Stimulated activated CD8-positive, alpha-beta memory T cell treated with anti-CD3 and anti-CD28 coated beads, Interleukin-2, amount 100 ng/mL, for 48 hours (primary cell): ENCODE measurements at regions not wholly inside any gene's neighbourhood (a gene's known extent, or its start where the extent isn't known, plus 50 kb on each side); places are given as distances from the start of the nearest gene placed in this dataset.
A peak's percentile ranks its signal among the peaks of the same experiment; 100 is the strongest.

Experiments used
- DNase-seq, 2 donors: peaks; one replicate each; pipeline ENCODE4 v3.0.0-alpha.2; 2020; ENCODE audit warnings: low read depth in 2 of 2

DNA sequence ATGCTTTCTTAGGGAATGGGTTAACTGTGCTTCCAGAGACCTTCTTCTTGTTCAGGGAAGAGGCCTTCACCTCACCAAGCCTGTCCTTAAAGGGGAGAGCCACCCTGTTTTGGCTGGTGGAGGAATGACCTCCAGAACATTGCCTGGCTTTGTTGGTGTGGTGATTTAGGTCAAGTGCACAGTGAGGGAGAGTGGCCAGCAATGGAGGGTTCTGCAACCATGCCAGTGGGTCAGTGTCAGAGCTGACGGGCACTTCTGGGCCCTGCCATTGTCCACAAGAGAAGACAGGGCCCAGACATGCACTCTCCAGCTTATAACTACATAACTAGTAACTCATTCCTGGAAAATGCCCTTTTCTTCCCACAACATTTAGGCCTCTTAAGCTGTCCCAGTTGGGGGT is 238.5 kb upstream of the AKR1E2 start:
- no peak for DNase-seq

DNA sequence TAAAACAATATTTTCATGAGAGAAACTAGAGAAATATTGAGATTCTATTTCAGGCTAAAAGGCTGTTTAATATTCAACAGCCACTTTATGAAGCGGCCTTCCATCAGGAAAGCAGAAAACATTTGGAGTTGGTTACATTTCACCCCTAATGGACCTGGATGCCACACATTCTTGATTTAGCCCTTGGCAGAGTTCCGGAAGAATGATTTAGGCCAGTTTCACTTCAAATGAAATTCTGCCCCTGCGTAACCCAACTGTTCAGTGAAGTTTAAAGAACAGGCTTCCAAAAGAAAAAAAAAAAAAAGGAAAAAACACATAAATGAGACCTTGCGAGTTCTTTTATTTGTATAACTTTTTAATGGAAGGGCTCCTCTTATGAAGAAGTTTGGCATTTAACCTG is 239.2 kb upstream of the AKR1E2 start:
- no peak for DNase-seq

DNA sequence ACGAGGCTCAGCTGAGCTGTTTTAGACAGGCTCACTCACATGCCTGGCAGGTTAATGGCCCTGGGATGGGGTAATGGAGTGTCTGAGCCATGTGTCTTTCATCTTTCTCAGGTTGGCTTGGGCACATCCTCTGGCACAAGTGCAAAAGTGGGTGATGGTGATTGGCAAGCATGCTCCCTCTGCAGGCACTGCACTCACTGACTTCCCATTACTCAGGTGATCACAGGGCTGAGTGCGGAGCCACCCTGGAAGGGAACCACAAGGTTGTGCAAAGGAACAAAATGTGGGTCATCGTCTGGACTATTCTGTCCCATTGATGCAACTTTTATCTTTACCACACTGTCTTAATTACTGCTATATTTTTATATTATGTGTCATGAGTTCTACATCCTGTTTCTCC is 244.1 kb upstream of the AKR1E2 start:
- DNase-seq = no peak

DNA sequence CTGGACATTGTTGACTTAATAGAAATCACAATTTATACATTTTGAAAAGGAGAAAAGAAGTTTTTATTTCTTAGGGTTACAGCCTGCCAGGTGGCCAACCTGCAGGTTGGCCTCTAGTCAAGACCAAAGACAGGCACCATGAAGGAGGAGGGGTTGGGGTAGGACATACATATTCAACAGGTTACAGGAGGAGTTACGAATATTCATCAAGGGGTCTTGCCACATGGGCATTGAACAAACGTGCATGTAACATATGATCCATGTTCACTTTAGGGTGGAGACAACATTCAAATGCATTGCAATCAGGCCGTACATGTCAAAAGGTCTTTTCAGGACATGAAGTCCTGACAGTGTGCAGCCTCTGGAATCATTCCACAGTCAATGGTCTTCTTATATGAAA is 246.2 kb upstream of the AKR1E2 start:
- no peak for DNase-seq

DNA sequence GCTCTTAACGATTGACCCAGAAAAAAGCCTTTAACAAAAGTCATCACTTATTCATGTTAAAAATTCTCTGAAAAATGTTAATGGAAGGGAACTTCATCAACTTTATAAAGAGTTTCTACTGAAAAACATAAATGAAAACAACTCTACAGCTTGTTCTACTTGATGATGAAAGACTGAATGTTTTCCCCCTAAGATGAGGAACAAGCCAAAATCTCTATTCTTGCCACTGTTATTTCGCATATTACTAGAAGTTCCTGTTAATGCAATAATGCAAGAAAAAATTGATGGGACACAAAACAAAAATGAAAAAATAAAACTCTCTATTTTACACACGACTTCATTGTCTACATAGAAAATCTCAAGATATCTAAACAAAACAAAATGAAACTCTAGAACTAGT is 249.8 kb upstream of the AKR1E2 start:
- no peak for DNase-seq

DNA sequence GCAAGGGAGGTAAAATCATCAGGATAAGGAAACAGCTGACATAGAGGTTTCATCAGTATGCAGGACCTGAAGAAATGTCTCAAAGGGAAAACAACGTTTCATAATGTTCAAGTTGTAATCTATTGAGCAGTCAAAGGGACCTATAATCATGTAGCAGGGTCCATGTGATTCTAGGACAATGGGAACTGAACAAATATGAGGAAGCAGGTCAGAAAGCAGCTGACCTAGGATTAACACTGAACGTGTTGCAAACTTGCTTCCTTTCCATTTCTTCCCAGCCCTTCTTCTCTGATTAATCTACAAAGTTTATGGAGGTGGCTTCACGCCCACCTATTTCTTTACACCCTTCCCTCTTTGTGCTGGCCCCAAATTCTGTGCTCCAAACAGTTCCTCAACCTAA is 256.9 kb upstream of the AKR1E2 start:
- DNase-seq = no peak

DNA sequence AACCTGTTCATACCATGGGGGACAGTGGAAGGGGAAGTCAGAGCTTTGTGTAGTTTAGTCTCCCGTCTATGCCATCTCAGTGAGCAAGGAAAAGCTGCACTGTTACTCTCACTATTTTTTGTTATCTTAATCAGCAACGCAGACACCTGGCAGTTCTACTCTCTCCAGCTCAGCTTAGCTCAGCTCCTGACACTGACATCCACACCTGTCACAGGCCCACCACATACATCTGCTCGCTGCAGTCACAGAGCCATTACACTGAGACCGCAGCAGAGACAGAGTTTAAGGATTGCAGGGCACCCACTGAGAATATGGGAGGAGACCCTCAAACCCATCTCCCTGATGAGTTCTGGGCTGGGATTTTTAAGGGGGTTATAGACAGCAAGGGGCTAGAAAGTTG is 257.3 kb upstream of the AKR1E2 start:
- DNase-seq = no peak

DNA sequence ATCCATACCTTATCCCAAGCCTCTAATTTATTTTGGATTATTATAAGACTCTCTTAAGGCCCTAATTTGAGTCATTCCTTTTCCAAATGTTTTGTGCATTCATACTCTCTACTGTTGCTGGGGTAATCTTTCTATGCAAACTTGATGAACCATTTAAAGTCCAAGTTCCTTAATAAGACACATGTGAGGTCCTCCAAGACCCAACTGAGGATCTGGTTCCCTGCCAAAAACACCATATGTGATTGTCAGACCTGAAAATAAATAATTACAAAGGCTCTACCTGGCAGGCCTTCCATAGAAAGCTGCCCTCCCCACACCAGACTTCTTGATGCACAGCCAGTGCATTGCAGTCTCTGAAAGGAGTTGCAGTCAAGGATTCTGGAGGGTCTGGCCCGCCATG is 257.9 kb upstream of the AKR1E2 start:
- no peak for DNase-seq

DNA sequence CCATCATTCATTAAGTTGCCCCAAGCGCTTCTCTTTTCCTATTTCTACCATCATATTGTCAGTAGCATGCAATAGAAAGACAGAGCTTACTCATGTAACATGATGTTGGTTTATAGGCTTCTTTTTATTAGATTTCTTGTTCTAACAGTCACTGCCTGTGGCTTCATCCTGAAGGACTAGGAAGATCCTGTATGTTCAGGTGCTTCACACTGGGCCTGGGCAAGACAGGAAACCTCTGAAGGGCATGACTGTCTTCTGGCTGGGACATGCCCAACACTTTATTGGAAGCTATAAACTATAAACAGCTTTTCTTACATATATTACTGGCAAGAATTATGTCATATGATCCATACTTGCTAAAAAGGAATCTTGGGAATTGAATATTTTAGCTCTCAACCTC is 258.4 kb upstream of the AKR1E2 start:
- no peak for DNase-seq

DNA sequence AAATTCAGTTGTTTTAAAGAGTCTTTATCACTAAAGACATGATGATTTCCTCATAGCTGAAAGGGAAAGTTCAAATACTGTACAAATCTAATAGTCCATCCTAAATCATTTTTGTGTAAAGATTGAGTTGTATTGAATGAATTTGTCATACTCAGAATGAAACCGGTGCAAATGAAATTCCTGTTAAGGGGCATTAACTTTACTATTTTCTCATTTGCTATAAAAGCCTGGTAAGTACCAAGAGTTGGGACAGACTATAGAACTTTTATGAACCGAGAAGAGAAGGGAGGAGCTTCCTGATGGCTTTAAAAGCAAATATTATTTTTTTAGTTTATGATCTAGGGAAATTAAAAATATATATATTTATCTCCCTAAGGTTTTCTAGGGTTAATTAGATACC is 260.0 kb upstream of the AKR1E2 start:
- no peak for DNase-seq

DNA sequence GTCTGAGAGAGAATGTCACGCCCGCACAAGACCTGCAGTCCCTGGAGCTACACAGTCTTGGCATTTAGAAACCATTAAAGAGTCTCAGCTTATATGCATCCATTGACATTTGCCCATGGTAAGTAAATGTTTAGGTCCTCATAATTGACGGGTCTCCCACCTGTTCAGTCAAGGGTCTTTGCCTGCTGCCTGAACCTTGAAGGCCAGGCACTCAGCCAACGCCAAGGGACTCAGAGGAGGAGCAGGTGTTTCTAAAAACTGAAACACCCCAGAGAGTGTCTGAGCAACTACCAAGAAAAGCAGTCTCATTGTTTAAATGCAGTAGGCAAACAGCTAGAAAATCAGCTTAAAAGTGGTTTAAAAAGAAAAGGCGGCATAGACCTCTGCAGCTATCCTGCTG is 264.7 kb upstream of the AKR1E2 start:
- no peak for DNase-seq

DNA sequence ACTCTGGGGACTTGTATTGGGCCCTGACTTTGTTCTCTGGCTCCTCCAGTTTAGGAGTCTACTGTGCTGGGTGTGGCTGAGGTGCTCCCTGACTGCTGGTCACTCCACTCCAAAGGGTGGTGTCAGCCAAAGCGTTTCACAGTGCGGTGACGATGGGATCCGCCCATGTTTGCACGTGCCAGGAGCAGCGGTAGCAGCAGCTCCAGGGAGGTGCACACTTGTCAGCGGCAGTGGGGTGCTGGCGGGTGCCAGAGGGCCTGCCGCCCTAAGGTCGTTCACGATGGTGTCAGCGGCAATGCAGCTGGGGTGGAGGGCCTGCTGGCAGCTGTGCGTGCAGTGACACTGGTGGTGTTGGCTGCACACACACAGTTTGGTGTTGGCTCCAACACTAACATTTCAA is 268.5 kb upstream of the AKR1E2 start:
- DNase-seq = no peak

DNA sequence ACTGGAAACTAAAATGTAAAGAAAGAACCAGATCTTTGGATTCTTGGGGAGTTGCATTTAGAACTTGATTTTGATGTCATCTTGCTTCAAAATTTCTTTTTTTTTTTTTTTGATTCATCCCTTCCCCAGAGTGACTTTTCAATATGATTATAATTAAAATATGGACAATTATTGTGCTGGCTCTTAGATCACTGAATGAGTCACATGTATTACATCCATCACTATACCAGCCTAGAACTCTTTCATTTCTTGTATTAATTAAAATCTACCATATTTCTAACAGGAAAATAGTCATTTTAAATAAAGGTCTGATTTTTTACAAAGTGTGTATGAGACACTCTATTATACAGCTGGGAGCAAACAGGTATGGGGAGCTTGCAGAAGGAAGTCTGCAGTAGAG is 269.5 kb upstream of the AKR1E2 start:
- DNase-seq = no peak

DNA sequence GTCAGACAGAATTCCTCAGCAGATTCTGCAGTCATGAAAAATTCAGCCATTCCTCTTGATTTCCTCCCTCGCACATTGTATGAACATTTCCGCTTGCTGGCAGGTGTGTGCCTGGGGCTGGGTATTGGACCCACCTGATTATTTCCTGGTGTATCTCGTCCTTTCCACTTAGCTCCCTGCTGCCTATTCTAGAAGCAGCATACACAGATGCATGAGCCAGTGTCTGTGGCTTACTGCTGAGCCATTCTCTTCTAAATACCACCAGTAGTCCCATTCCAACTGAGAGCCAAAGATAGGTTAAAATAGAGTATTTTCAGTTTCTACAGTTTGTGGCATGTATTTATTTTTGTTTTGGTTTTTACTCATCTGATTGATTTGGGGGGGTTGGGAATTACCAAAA is 270.1 kb upstream of the AKR1E2 start:
- no peak for DNase-seq

DNA sequence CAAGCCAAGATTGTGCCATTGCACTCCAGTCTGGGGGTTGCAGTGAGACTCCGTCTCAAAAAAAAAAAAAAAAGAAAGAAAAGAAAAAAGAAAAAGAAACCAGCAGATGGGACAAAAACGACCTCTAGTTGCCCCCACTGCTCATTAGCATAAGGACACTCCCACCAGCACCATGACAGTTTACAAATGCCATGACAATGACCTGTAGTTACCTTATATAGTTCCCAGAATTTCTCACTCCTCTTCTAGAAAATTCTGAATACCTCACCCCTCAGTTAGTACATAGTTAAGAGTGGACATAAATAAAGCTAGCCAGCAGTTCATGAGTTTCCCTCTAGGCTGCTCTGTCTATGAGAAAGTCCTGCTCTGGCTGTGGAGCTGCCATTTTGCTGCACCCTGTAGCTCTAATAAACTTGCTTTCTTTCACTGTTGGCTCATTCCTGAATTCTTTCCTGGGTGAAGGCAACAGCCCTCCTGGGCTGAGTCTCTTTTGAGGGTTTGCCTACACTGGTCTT is 276.8 kb upstream of the AKR1E2 start:
- no peak for DNase-seq

DNA sequence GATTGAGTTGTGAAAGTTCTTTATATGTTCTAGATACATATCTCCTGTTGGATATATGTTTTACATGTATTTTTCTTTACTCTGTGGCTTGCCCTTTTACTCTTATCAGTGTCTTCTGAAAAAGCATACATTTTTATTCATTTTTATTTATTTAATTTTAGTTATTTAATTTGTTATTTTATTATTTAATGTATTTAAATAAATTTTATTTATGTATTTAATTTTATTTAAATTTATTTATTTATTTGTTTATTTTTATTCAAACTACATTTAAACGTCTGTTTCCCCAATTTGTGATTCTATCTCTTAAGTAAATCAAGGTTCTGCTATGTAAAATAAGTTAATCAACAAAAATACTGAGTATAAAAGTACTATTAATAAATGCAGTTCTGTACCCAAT is 279.1 kb upstream of the AKR1E2 start:
- no peak for DNase-seq

DNA sequence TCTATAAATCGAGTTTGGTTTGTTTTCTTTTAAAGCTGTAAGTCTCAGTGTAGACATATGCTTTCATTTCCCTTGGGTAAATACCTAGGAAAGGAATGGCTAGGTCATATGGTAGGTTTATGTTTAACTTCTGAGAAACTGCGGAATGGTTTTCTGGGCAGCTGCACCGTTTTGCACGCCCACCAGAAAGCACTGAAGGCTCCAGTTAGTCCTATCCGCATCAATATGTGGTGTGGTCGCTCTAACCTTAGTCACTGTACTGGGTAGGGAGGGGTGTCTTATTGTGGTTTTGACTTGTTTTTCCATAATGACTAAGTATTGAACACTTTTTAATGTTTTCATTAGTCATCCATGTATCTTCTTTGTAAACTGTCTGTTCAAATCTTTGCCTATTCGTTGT is 279.5 kb upstream of the AKR1E2 start:
- peak; percentile 2 to 9 for DNase-seq

DNA sequence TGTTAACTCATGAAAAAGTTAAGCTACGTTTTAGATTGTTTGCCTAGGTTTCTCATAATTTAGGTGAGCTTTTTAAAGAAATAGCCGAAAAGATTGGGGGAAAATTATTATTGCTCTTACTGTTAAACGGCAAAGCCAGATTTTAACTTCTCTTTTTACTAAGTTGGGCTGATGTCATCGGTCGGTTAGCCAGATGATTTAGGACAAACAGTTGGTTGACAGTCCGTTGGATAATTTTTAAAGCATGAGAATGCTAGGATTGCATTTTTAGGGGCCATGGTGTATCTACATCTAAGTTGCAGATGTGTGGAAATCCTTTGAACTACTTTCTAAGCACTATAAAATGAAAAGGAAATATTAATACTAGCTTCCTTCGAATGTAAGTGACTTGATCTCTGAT is 280.9 kb upstream of the AKR1E2 start:
- DNase-seq = no peak

DNA sequence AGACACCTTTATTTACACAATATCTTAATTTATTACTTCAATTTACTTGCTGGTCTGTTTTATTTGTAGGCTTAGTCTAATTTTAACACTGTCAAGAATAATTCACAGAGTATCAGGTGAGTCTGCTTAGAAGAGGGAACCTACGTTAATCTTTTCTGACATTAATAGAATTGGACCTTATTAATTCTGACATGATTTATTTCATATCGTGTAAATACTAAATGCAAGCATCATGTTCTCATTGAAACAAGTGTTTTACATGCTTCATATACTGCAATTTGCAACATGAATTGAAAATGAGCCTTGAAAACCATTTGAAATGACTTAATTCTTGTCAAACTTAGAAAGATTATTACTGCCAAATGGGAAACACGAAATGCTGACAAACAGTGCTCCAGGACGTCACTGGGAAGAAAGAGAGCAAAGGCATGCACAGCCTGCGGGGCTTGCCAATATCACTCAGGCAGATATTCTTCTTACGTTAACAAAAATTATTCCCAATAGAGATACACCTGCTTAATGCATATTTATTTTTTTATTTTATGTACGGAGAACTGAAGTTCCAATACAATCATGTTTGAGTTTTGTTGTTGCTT is 282.0 kb upstream of the AKR1E2 start:
- DNase-seq = no peak

DNA sequence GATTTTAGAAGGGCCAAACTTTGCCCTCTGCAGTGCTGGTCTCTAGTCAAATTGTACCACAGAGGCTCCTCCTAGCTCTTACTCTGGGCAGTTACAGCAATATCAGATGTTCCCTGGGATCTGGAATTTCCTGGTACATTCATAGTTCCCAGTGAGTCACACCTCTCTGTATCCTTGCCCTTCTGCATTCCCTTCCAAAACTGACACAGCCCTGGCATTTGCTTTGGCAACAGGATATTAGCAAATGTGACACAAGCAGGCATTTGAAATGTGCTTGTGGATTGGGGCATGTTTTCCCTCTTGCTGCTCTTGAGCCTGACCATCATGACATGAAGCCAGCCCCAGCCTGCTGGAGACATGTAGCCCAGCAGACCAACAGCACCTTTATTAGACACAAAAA is 284.7 kb upstream of the AKR1E2 start:
- DNase-seq = no peak

DNA sequence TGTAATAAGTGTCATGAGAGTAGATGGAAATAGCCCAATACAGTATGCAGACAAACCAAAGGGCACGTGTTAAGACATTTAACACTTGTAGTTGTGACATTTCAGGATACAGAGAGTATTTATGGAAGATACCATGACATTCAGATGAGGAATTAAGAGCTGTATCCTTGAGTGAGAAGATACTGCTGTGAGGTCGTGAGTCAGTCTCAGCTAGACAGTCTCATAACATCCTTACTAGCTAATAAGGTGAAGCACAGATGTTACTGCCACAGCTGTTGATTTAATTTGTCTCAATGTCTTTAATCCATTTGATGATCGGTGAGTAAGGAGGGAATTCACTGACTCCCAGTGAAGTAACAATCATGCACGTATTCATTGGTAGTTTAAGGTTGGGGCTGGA is 288.0 kb upstream of the AKR1E2 start:
- no peak for DNase-seq

DNA sequence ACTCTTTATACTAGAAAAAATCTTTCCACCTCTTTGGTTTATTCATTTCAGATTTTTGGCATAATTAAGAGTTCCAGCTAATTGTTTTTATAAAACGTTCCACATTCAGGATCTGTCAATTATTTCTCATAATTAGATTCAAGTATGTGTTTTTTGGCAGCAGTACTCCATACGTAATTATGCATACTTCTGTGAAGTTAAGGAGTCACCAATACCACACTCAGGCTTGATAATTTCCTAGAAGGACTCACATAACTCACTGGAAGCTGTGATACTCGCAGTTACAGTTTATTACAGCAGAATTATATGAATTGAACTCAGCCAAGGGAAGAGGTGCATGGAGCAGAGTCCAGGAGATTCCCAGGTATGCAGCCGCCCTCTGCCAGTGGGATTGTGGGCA is 290.5 kb upstream of the AKR1E2 start:
- DNase-seq = no peak

DNA sequence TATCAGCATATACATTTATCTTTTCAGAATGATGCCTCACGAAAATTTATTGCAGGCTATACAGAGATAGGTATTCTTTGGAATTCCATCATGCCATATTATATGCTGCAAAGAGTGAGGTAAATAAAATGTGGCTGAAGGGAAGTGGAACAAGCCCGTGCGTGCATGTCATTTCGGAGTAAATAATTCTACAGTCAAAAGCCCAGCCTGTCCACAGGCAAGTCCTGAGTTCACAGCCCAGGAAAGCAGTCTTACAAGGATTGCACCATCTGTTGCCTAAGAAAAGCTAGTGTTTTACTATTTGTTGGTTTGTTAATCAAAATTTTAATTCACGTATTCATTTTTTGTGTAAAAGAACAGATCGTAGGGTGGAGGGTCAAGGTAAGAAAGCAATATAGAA is 292.4 kb upstream of the AKR1E2 start:
- no peak for DNase-seq

DNA sequence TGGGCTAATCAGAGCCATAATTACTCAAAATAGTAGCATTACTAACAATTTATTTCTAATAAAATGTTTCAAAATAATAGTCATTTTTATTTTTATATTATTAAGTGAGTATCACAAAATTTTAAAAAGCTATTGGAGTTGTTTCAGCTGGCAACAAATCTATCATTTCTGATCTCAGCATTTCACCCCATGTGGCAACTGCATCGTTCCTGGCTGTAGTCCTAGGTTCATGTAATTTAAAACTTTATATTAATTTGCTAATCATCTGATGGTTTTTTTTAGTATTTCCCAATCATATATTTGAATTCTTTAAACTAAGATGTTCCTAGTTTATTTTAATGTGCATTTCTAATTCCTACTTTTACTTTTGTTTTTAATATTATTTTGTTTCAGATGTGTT is 293.0 kb upstream of the AKR1E2 start:
- no peak for DNase-seq

DNA sequence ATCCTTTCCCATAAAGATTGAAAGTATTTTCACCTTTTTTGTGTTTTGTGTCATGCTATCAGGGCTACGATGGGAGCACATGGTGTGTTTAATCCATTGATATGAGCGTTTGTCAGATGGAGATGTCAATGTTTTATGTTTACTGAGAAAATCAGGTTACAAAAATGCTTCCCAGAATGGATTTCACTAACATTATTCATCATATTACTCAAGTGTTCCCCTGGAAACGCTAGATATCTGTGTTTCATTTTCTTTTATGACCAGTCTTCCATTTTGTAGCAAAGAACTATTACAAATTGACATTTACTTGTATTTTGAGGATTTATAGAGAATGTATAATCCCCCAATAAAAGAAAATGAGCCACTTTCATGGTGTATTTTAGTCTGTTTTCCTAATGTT is 293.5 kb upstream of the AKR1E2 start:
- no peak for DNase-seq
